CD4-positive, alpha-beta T cell treated with Interleukin-6 at 100 ng/mL for 8 hours (primary cell): ENCODE measurements at regions not wholly inside any gene's neighbourhood (a gene's known extent, or its start where the extent isn't known, plus 50 kb on each side); places are given as distances from the start of the nearest gene placed in this dataset.
A peak's percentile ranks its signal among the peaks of the same experiment; 100 is the strongest.
"Not testable (repeated sequence)": the region's sequence is repeated elsewhere in the genome, so short reads cannot be mapped to it uniquely, and the experiment has no call there.

Source experiments
- DNase-seq: peaks from one replicate; pipeline ENCODE4 v3.0.0-alpha.2; 2020; ENCODE audit warnings: mixed read lengths, low spot score

- peak; percentile 19 for DNase-seq
These were observed 70.3 kb downstream of the ARL9 start for GRCh38 chr4:56575820-56576429.

GRCh38 chr4:56592417-56592816 lies 86.8 kb downstream of the ARL9 start:
- DNase-seq: not testable (repeated sequence)
